ENCODE measurements at regions not wholly inside any gene's neighbourhood (a gene's known extent, or its start where the extent isn't known, plus 50 kb on each side); places are given as distances from the start of the nearest gene placed in this dataset.

DNA sequence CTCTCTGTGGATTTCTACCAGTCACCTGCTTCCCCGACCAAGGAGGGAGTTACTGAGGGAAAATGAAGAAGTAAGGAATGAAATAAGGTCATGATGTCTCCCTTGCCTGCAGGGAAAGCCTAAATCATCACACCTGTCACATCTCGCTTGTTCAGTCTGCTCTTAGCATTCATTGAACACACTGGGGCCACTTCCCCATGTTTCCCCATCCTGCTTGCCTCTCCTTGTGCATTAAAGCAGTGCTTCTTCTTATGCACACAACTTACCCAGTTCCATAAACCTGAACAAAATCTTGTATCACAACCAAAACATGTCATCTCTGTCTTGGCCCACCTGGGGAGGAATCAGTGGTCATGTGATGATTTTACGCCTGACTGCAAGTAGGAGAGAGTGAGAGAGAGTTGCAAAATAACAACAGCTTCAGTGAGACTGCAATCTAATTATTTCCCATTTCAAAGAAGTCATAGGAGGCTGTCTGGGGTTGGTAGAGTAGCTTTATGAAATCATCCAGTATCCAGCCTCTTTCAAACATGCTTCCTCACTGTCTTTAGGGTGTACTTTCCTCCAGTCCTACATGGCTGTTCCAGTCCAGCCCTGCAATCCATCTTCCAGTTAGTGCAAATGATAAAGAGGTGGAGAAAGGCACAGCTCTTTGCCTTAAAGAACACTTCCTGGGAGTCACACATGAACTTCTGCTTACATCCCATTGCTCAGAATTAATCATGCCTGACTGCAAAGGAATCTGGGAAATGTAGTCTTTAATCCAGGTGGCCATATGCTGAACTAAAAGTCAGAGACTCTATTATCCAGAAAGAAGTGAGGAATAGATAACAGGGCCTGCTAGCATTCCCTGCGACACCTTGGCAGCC is 220.1 kb downstream of the HAUS1 start:
- H3K4me2 ChIP-seq (ENCODE audit: insufficient read depth in 1 of 2, low read depth in 2 of 2, low read length in 2 of 2) = peak overlapping the region; percentile 15 to 33; a peak in 1 of 4 replicates
- H2BK20ac ChIP-seq (ENCODE audit: low read length) = peak overlapping the region; percentile 62; the same call in 1 of the 2 replicates
- no peaks in the 10 kb centered on the region for H3K79me2 ChIP-seq (ENCODE audit: control insufficient read depth in 1 of 2, insufficient read depth in 2 of 2, low read length in 2 of 2)
- H3K27ac ChIP-seq (ENCODE audit: low read depth, low read length) = no peak overlapping the region
- H4K5ac ChIP-seq (ENCODE audit: insufficient read length, low read depth, low read length) = no peak overlapping the region
- no peaks in the 10 kb centered on the region for H3K36me3 ChIP-seq (ENCODE audit: control insufficient read depth in 2 of 4, insufficient read depth in 4 of 4, low read length in 3 of 4)
- H2AK5ac ChIP-seq (ENCODE audit: low read depth, low read length) = peak overlapping the region; percentile 82; the same call in 1 of the 2 replicates
- H3K4me1 ChIP-seq (replicated peaks in 1 of 4; ENCODE audit: control insufficient read depth in 3 of 4, insufficient read depth in 4 of 4, low read length in 3 of 4) = peaks cover 6 to 21% (median 18%) of the 10 kb centered on the region in 4 experiments
- no peaks in the 10 kb centered on the region for H3K9me3 ChIP-seq (ENCODE audit: insufficient read depth in 2 of 2, low read depth in 1 of 2, low read length in 1 of 2)
- WGBS, 2 experiments (ENCODE audit: extremely low coverage in 1 of 2, insufficient coverage in 1 of 2, insufficient read length in 1 of 2, insufficient replicate concordance in 2 of 2, low coverage in 1 of 2, low lambda C conversion rate in 2 of 2, missing lambda C conversion rate in 1 of 2) = 77% methylated on average over 4 of the region's 4 CpGs; no CpG with 5 or more reads in 1 of the 2 experiments
- no peak overlapping the region for H3K14ac ChIP-seq (ENCODE audit: insufficient read length)
- CTCF ChIA-PET (ENCODE audit: partially characterized antibody) = interaction anchor here (0.6 to 2.7 kb wide), 7 partner anchors 14 to 607 kb away, joined by 3 to 12 read pairs (median 3); no protein-coding TSS in a partner anchor
- 0 out of 2 replicates have a peak overlapping the region, but pooled peaks have one; percentile 4 for H3K18ac ChIP-seq (ENCODE audit: extremely low read depth, low read length)
- peak overlapping the region; percentile 7; the same call in 1 of the 2 replicates for H2BK5ac ChIP-seq (ENCODE audit: low read depth, low read length)
- no peak overlapping the region for H4K8ac ChIP-seq (ENCODE audit: extremely low read depth, insufficient read depth, low read length)
- H3K79me1 ChIP-seq (ENCODE audit: low read depth, low read length) = no peaks in the 10 kb centered on the region
- POLR2A ChIA-PET (ENCODE audit: partially characterized antibody) = interaction anchor here (0.8 kb wide), 2 partner anchors 9 to 11 kb away, joined by 3 to 4 read pairs; a partner anchor contains a TSS
- no peak overlapping the region for H2BK120ac ChIP-seq (replicated peaks; ENCODE audit: low read depth, low read length)
- no peak overlapping the region for H3K56ac ChIP-seq (replicated peaks; ENCODE audit: insufficient read length, low read depth, low read length)
- H2AFZ ChIP-seq (ENCODE audit: low read length) = peak overlapping the region; percentile 70; the same call in 1 of the 2 replicates
- H3K23ac ChIP-seq (ENCODE audit: insufficient read length) = no peak overlapping the region
- DNase-seq (ENCODE audit: low read depth in 1 of 2, low spot score in 2 of 2) (no peak), FAIRE-seq (peak; percentile 95)
- no peaks in the 10 kb centered on the region for H4K20me1 ChIP-seq (replicated peaks in 1 of 2; ENCODE audit: control insufficient read depth in 1 of 2, insufficient read depth in 2 of 2, low read length in 2 of 2)
- H3K23me2 ChIP-seq (ENCODE audit: low read depth, low read length) = no peaks in the 10 kb centered on the region
- TF ChIP-seq SIX5 (IDR thresholded peaks at IDR 0.05; ENCODE audit: low read depth, low read length) = peak; percentile 70
- peak; percentile 91 for TF ChIP-seq YY1 (IDR thresholded peaks at IDR 0.05; ENCODE audit: low read depth, low read length)
- TF ChIP-seq, protein P1, sequence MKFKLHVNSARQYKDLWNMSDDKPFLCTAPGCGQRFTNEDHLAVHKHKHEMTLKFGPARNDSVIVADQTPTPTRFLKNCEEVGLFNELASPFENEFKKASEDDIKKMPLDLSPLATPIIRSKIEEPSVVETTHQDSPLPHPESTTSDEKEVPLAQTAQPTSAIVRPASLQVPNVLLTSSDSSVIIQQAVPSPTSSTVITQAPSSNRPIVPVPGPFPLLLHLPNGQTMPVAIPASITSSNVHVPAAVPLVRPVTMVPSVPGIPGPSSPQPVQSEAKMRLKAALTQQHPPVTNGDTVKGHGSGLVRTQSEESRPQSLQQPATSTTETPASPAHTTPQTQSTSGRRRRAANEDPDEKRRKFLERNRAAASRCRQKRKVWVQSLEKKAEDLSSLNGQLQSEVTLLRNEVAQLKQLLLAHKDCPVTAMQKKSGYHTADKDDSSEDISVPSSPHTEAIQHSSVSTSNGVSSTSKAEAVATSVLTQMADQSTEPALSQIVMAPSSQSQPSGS (IDR thresholded peaks at IDR 0.05; ENCODE audit: low read length) = no peak
- no peak for TF ChIP-seq EGR1 (IDR thresholded peaks at IDR 0.05; ENCODE audit: borderline replicate concordance, low read depth, low read length)
- H3K27me3 ChIP-seq (replicated peaks in 1 of 4; ENCODE audit: control insufficient read depth in 3 of 4, extremely low read depth in 1 of 4, insufficient read depth in 3 of 4, low read length in 3 of 4) = no peaks in the 10 kb centered on the region
- H3K9ac ChIP-seq (replicated peaks in 1 of 4; ENCODE audit: extremely low read depth in 1 of 4, low read depth in 3 of 4, low read length in 3 of 4) = no peak overlapping the region
- H2BK15ac ChIP-seq (ENCODE audit: low read length) = peak overlapping the region; percentile 77; the same call in 1 of the 2 replicates
- peak overlapping the region; percentile 97; the same call in 1 of the 2 replicates for H2BK12ac ChIP-seq (ENCODE audit: low read depth, low read length)
- peak overlapping the region; percentile 58 for H3K4ac ChIP-seq (replicated peaks; ENCODE audit: insufficient read length, low read depth, low read length)
- peak overlapping the region; percentile 20 for H4K91ac ChIP-seq (replicated peaks; ENCODE audit: insufficient read length, low read length)
- no peak overlapping the region for H3K4me3 ChIP-seq (ENCODE audit: extremely low read depth in 1 of 4, insufficient read depth in 2 of 4, low read depth in 3 of 4, low read length in 4 of 4)

Measured in H1 (cell line).